ENCODE measurements at regions not wholly inside any gene's neighbourhood (a gene's known extent, or its start where the extent isn't known, plus 50 kb on each side); places are given as distances from the start of the nearest gene placed in this dataset.

- TF ChIP-seq CTCF (IDR thresholded peaks at IDR 0.05 in 4 of 5, conservative IDR thresholded peaks at IDR 0.05 in 1 of 5) = no peak
- TF ChIP-seq POLR2A (IDR thresholded peaks at IDR 0.05) = no peak
Observed at GRCh38 chr1:245094092-245094491, 60.7 kb upstream of the KIF26B start.
